CD4-positive, CD25-positive, alpha-beta regulatory T cell (primary cell): ENCODE measurements at regions not wholly inside any gene's neighbourhood (a gene's known extent, or its start where the extent isn't known, plus 50 kb on each side); places are given as distances from the start of the nearest gene placed in this dataset.

Experiments
- ATAC-seq, 2 donors: fragments of 150-1000 bp; cut with Tn5 transposase; one replicate each; pipeline ENCODE4 v1.10.0; 2021; ENCODE audit warnings: low read depth in 2 of 2, moderate number of reproducible peaks in 2 of 2, moderate library complexity in 1 of 2
- DNase-seq, 3 donors: peaks; one replicate each; pipeline versions ENCODE4 v3.0.0 to v3.0.0-alpha.2; 2012 to 2022; ENCODE audit warnings: mixed read lengths in 1 of 3
- H3K27ac ChIP-seq: one replicate; pipeline ENCODE4 v1.7.0; 2013; ENCODE audit warnings: mild to moderate bottlenecking, low read length; ENCODE audit not compliant: insufficient read depth, poor library complexity, severe bottlenecking
- H3K27me3 ChIP-seq: one replicate; pipeline ENCODE4 v1.7.0; 2013; ENCODE audit warnings: low read length; ENCODE audit not compliant: control insufficient read depth, insufficient read depth
- H3K36me3 ChIP-seq: one replicate; pipeline ENCODE4 v1.7.0; 2013; ENCODE audit warnings: mild to moderate bottlenecking, low read length, moderate library complexity; ENCODE audit not compliant: control insufficient read depth, insufficient read depth
- H3K4me1 ChIP-seq: 2 replicates; pipeline ENCODE4 v1.7.0; 2013; ENCODE audit warnings: mild to moderate bottlenecking, low read length; ENCODE audit not compliant: insufficient read depth, control insufficient read depth, poor library complexity, severe bottlenecking
- H3K4me3 ChIP-seq: one replicate; pipeline ENCODE4 v1.7.0; 2013; ENCODE audit warnings: low read depth, mild to moderate bottlenecking, low read length, moderate library complexity
- H3K9me3 ChIP-seq, 2 experiments: 1 replicate in 1 of 2; 2 replicates in 1 of 2; pipeline ENCODE4 v1.7.0; 2013; ENCODE audit warnings: low read length in 2 of 2, mild to moderate bottlenecking in 1 of 2, moderate library complexity in 1 of 2; ENCODE audit not compliant: control insufficient read depth in 2 of 2
- H3K27ac Mint-ChIP-seq, 3 donors: one replicate each; pipeline ENCODE4 v1.8.0; 2020 to 2022; ENCODE audit warnings: mild to moderate bottlenecking in 3 of 3, mixed read lengths in 3 of 3, moderate library complexity in 2 of 3
- H3K27me3 Mint-ChIP-seq: one replicate; pipeline ENCODE4 v1.8.0; 2022; ENCODE audit warnings: mild to moderate bottlenecking, mixed read lengths
- H3K36me3 Mint-ChIP-seq: one replicate; pipeline ENCODE4 v1.8.0; 2020; ENCODE audit warnings: mixed read lengths
- H3K4me1 Mint-ChIP-seq, 4 donors: one replicate each; pipeline ENCODE4 v1.8.0; 2020 to 2022; ENCODE audit warnings: mixed read lengths in 4 of 4, mild to moderate bottlenecking in 1 of 4
- H3K4me3 Mint-ChIP-seq, 4 donors: one replicate each; pipeline ENCODE4 v1.8.0; 2020 to 2022; ENCODE audit warnings: mild to moderate bottlenecking in 4 of 4, mixed read lengths in 4 of 4, moderate library complexity in 3 of 4
- H3K9me3 Mint-ChIP-seq, 7 donors: one replicate each; pipeline ENCODE4 v1.8.0; 2020 to 2022; ENCODE audit warnings: mixed read lengths in 7 of 7, mild to moderate bottlenecking in 3 of 7, moderate library complexity in 2 of 7

GRCh38 chr2:16440898-16441297 lies 224.7 kb downstream of the CYRIA start:
- Mint-ChIP-seq H3K36me3 (no peaks in the 10 kb centered on the region), H3K27me3 (peaks cover 5% of the 10 kb centered on the region), H3K27ac (no peak overlapping the region), H3K9me3 (peaks cover 0 to 5% (median 0%) of the 10 kb centered on the region in 7 donors), H3K4me3 (no peak overlapping the region), H3K4me1 (no peaks in the 10 kb centered on the region)
- DNase-seq, result no peak
- H3K27me3 ChIP-seq, result no peaks in the 10 kb centered on the region
- H3K27ac ChIP-seq, result no peak overlapping the region
- no peak for ATAC-seq
- H3K36me3 ChIP-seq, result no peaks in the 10 kb centered on the region
- H3K4me1 ChIP-seq, result no peaks in the 10 kb centered on the region
- no peak overlapping the region for H3K4me3 ChIP-seq
- H3K9me3 ChIP-seq, result no peaks in the 10 kb centered on the region

DNA sequence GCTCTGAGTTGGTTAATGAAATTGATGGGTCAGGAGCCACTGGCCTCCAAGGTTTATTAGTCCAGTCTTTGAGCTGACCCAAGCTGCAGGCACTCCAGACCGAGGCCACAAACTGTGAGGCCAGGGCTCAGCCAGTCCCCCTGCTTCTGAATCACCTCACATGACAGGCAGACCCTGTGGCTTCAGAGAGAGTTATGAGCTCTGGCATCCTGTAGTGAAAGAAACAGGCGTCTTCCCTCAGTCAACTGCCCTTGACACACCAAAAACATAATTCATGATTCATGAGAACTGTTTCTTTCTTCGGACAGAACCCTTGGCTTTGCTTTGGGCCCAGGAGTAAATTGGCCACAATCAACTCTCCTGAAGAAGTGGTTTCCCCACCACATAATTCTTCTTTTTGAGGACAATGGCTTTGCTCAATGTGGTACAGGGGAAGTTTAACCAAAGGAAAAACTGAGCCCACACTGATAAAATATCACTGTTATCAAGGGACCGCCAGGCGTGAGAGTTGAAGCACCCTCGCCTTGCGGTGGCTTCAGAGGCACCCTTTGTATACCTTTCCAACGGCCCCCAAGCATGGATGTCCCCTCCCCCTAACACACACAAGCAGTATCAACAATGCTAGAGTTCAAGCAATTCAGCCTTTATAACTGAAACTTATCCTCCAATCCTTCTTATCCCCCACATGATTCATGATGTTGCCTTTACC lies 226.9 kb downstream of the CYRIA start:
- Mint-ChIP-seq H3K27me3 (peaks cover 5% of the 10 kb centered on the region), H3K36me3 (no peaks in the 10 kb centered on the region), H3K4me1 (no peaks in the 10 kb centered on the region), H3K4me3 (no peak overlapping the region), H3K9me3 (peaks cover 0 to 2% (median 0%) of the 10 kb centered on the region in 7 donors), H3K27ac (no peak overlapping the region)
- Histone ChIP-seq H3K27ac (no peak overlapping the region), H3K9me3 (no peaks in the 10 kb centered on the region), H3K4me1 (no peaks in the 10 kb centered on the region), H3K27me3 (no peaks in the 10 kb centered on the region), H3K4me3 (no peak overlapping the region), H3K36me3 (no peaks in the 10 kb centered on the region)
- no peak for DNase-seq
- no peak for ATAC-seq

GRCh38 chr2:16437189-16437588 lies 228.4 kb downstream of the CYRIA start:
- peaks cover 0 to 2% (median 0%) of the 10 kb centered on the region in 7 donors for H3K9me3 Mint-ChIP-seq
- H3K27ac Mint-ChIP-seq, result no peak overlapping the region
- no peaks in the 10 kb centered on the region for H3K36me3 Mint-ChIP-seq
- Histone ChIP-seq H3K9me3 (no peaks in the 10 kb centered on the region), H3K36me3 (no peaks in the 10 kb centered on the region), H3K4me3 (no peak overlapping the region), H3K27me3 (no peaks in the 10 kb centered on the region), H3K27ac (no peak overlapping the region), H3K4me1 (no peaks in the 10 kb centered on the region)
- no peak overlapping the region for H3K4me3 Mint-ChIP-seq
- H3K27me3 Mint-ChIP-seq, result peaks cover 5% of the 10 kb centered on the region
- no peaks in the 10 kb centered on the region for H3K4me1 Mint-ChIP-seq
- DNase-seq (no peak), ATAC-seq (no peak)

- Mint-ChIP-seq H3K4me3 (no peak overlapping the region), H3K36me3 (no peaks in the 10 kb centered on the region), H3K27ac (no peak overlapping the region), H3K4me1 (no peaks in the 10 kb centered on the region), H3K9me3 (peaks cover 0 to 2% (median 0%) of the 10 kb centered on the region in 7 donors), H3K27me3 (peaks cover 5% of the 10 kb centered on the region)
- no peaks in the 10 kb centered on the region for H3K27me3 ChIP-seq
- H3K4me3 ChIP-seq, result no peak overlapping the region
- no peaks in the 10 kb centered on the region for H3K36me3 ChIP-seq
- no peak for DNase-seq
- H3K27ac ChIP-seq, result no peak overlapping the region
- H3K9me3 ChIP-seq, result no peaks in the 10 kb centered on the region
- no peak for ATAC-seq
- no peaks in the 10 kb centered on the region for H3K4me1 ChIP-seq
Observed at GRCh38 chr2:16434393-16434792, 231.2 kb downstream of the CYRIA start.

DNA sequence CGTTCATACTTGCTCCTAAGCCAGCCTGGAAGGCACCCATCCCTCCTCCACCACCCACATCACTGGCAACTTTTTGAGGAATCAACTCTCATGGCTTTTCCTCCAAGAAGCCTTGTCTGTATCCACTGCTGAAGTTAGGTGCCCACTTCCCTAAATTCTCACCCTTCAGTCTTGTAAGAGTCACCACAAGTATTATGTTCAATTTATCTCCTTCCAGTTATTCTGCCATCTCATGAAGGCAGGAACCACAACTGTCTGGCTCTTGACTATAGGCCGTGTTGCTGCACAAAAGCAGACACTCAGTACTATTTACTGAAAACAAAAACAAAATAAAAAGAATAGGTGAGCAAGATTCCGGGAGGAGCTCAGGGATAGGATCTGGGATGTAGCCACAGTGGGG lies 234.8 kb downstream of the CYRIA start:
- Mint-ChIP-seq H3K4me1 (no peaks in the 10 kb centered on the region), H3K27ac (no peak overlapping the region), H3K4me3 (no peak overlapping the region), H3K36me3 (no peaks in the 10 kb centered on the region), H3K27me3 (no peaks in the 10 kb centered on the region), H3K9me3 (peaks cover 0 to 2% (median 0%) of the 10 kb centered on the region in 7 donors)
- DNase-seq, result no peak
- H3K9me3 ChIP-seq, result no peaks in the 10 kb centered on the region
- ATAC-seq, result no peak
- H3K36me3 ChIP-seq, result no peaks in the 10 kb centered on the region
- H3K27ac ChIP-seq, result no peak overlapping the region
- no peaks in the 10 kb centered on the region for H3K4me1 ChIP-seq
- H3K27me3 ChIP-seq, result no peaks in the 10 kb centered on the region
- H3K4me3 ChIP-seq, result no peak overlapping the region

GRCh38 chr2:16429431-16430145 lies 236.0 kb downstream of the CYRIA start:
- Mint-ChIP-seq H3K36me3 (no peaks in the 10 kb centered on the region), H3K27ac (no peak overlapping the region), H3K4me3 (no peak overlapping the region), H3K27me3 (no peaks in the 10 kb centered on the region), H3K4me1 (no peaks in the 10 kb centered on the region), H3K9me3 (peaks cover 0 to 2% (median 0%) of the 10 kb centered on the region in 7 donors)
- no peak overlapping the region for H3K27ac ChIP-seq
- H3K4me1 ChIP-seq, result no peaks in the 10 kb centered on the region
- ATAC-seq, result no peak
- H3K36me3 ChIP-seq, result no peaks in the 10 kb centered on the region
- no peak overlapping the region for H3K4me3 ChIP-seq
- H3K9me3 ChIP-seq, result no peaks in the 10 kb centered on the region
- H3K27me3 ChIP-seq, result no peaks in the 10 kb centered on the region
- DNase-seq, result no peak

- DNase-seq, result no peak
- Histone ChIP-seq H3K9me3 (no peaks in the 10 kb centered on the region), H3K36me3 (no peaks in the 10 kb centered on the region), H3K4me3 (no peak overlapping the region), H3K4me1 (no peaks in the 10 kb centered on the region), H3K27me3 (no peaks in the 10 kb centered on the region), H3K27ac (no peak overlapping the region)
- Mint-ChIP-seq H3K27ac (peak overlapping the region in 1 of 3 donors; percentile 57), H3K36me3 (no peaks in the 10 kb centered on the region), H3K9me3 (peaks cover 0 to 2% (median 0%) of the 10 kb centered on the region in 7 donors), H3K4me3 (no peak overlapping the region), H3K27me3 (no peaks in the 10 kb centered on the region), H3K4me1 (no peaks in the 10 kb centered on the region)
- ATAC-seq, result no peak
Observed at GRCh38 chr2:16429002-16429401, 236.6 kb downstream of the CYRIA start.
